ENCODE measurements at regions not wholly inside any gene's neighbourhood (a gene's known extent, or its start where the extent isn't known, plus 50 kb on each side); places are given as distances from the start of the nearest gene placed in this dataset.
"Not testable (repeated sequence)": the region's sequence is repeated elsewhere in the genome, so short reads cannot be mapped to it uniquely, and the experiment has no call there.

DNA sequence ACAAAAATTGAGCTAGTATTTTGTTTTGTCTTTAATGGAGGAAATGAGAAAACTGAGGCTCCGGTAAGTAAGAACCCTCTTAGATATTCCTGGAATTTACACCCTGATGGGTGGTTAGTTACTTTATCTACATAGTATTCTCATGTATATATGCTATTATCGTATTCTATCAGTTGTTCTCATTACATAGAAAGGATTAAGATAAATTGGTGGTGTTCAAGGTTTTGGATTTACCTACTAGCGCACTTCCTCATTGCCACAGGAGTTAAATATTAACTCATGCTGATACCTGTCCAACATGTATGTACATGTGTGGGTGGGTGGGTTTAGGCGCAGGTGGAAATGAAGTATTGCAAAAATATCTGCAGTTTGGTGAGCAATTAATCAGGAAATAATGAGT is 61.1 kb upstream of the IFNE start:
- H3K4ac ChIP-seq (ENCODE audit: low read depth, low read length) = no peak overlapping the region
- H3K23me2 ChIP-seq (ENCODE audit: insufficient read length, low read depth, low read length, poor library complexity, severe bottlenecking) = no peaks in the 10 kb centered on the region
- no peak overlapping the region for H4K8ac ChIP-seq (replicated peaks; ENCODE audit: insufficient read length, low read depth, low read length)
- no CpG with 5 or more reads among the region's 4 CpGs for WGBS (ENCODE audit: extremely low coverage, insufficient read length, low lambda C conversion rate)
- no peak overlapping the region for H4K5ac ChIP-seq (ENCODE audit: insufficient read length, low read depth, low read length)
- Mint-ChIP-seq H3K4me3 (no peak overlapping the region), H3K36me3 (ENCODE audit: insufficient read depth in 1 of 3, low read depth in 3 of 3) (peaks cover 12 to 16% (median 12%) of the 10 kb centered on the region in 3 experiments), H3K9me3 (peaks cover 8 to 15% of the 10 kb centered on the region in 2 experiments), H3K27ac (peak overlapping the region; percentile 78 to 90 (median 90); a peak in 5 of 7 replicates), H3K27me3 (ENCODE audit: low read depth) (no peaks in the 10 kb centered on the region), H3K4me1 (peaks cover 9 to 13% of the 10 kb centered on the region in 2 experiments)
- H2BK12ac ChIP-seq (ENCODE audit: insufficient read length, low read depth, low read length) = no peak overlapping the region
- H3K23ac ChIP-seq (ENCODE audit: insufficient read length, low read depth, low read length) = no peak overlapping the region
- H3K4me1 ChIP-seq (ENCODE audit: insufficient read depth, low read length) = peaks cover 2% of the 10 kb centered on the region; the same call in 1 of the 2 replicates
- H2AFZ ChIP-seq (ENCODE audit: low read length) = no peak overlapping the region
- no peak overlapping the region for H3K4me2 ChIP-seq (ENCODE audit: insufficient read depth, insufficient read length, low read length)
- H3T11ph ChIP-seq (ENCODE audit: low read length) = no peak overlapping the region
- H3K27me3 ChIP-seq (ENCODE audit: insufficient read depth, low read length) = no peaks in the 10 kb centered on the region
- no peak overlapping the region for H2AK5ac ChIP-seq (ENCODE audit: insufficient read length, low read length)
- TF ChIP-seq, protein P1, sequence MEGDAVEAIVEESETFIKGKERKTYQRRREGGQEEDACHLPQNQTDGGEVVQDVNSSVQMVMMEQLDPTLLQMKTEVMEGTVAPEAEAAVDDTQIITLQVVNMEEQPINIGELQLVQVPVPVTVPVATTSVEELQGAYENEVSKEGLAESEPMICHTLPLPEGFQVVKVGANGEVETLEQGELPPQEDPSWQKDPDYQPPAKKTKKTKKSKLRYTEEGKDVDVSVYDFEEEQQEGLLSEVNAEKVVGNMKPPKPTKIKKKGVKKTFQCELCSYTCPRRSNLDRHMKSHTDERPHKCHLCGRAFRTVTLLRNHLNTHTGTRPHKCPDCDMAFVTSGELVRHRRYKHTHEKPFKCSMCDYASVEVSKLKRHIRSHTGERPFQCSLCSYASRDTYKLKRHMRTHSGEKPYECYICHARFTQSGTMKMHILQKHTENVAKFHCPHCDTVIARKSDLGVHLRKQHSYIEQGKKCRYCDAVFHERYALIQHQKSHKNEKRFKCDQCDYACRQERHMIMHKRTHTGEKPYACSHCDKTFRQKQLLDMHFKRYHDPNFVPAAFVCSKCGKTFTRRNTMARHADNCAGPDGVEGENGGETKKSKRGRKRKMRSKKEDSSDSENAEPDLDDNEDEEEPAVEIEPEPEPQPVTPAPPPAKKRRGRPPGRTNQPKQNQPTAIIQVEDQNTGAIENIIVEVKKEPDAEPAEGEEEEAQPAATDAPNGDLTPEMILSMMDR (conservative IDR thresholded peaks at IDR 0.05) = no peak
- peak overlapping the region; percentile 66 for H3K27ac ChIP-seq (ENCODE audit: insufficient read length, low read depth, low read length)
- H3K14ac ChIP-seq (ENCODE audit: insufficient read depth, low read length) = no peak overlapping the region
- H2BK120ac ChIP-seq (ENCODE audit: low read depth, low read length, poor library complexity, severe bottlenecking) = no peak overlapping the region
- H3K79me1 ChIP-seq (ENCODE audit: insufficient read depth, low read depth, low read length, poor library complexity, severe bottlenecking) = no peaks in the 10 kb centered on the region
- H2BK20ac ChIP-seq (ENCODE audit: low read depth, low read length, poor library complexity, severe bottlenecking) = no peak overlapping the region
- no peak overlapping the region for H3K9ac ChIP-seq (ENCODE audit: extremely low read depth, insufficient read length, low read length)
- no peak overlapping the region for H3K18ac ChIP-seq (ENCODE audit: insufficient read length, low read depth, low read length)
- no peak overlapping the region for H2BK15ac ChIP-seq (ENCODE audit: low read depth, low read length)
- no peaks in the 10 kb centered on the region; the same call in 1 of the 2 replicates for H3K79me2 ChIP-seq (ENCODE audit: insufficient read depth, low read length)
- H2BK5ac ChIP-seq (ENCODE audit: insufficient read length, low read length) = no peak overlapping the region
- DNase-seq = no peak
- H3K9me3 ChIP-seq (ENCODE audit: control insufficient read depth, low read depth, low read length) = no peaks in the 10 kb centered on the region
- no peak overlapping the region for H3K56ac ChIP-seq (ENCODE audit: insufficient read length, low read depth, low read length)
- H4K20me1 ChIP-seq (ENCODE audit: control insufficient read depth, insufficient read depth, insufficient read length) = no peaks in the 10 kb centered on the region
- H4K91ac ChIP-seq (ENCODE audit: insufficient read length, low read depth, low read length) = no peak overlapping the region

DNA sequence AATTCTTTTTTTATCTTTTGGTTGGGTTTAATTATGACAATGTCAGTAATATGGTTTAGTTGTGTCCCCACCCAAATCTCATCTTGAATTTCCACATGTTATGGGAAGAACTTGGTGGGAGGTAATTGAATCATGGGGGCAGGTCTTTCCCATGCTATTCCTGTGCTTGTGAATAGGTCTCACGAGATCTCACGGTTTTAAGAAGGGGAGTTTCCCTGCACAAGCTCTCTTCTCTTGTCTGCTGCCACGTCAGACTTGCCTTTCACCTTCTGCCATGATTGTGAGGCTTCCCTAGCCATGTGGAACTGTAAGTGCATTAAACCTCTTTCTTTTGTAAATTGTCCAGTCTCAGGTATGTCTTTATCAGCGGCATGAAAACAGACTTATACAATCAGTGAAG is 61.7 kb upstream of the IFNE start:
- H3K79me2 ChIP-seq (ENCODE audit: insufficient read depth, low read length); H3K27ac ChIP-seq (ENCODE audit: insufficient read length, low read depth, low read length): not testable (repeated sequence)
- H3K27ac Mint-ChIP-seq = peak overlapping the region in 2 of 3 experiments; percentile 26 to 82; a peak in 3 of 7 replicates

More for the DNA sequence above, 61.7 kb upstream of the IFNE start:
- not testable (repeated sequence) for H3K4me3 Mint-ChIP-seq; H3K9me3 ChIP-seq (ENCODE audit: control insufficient read depth, low read depth, low read length); H3T11ph ChIP-seq (ENCODE audit: low read length); H2BK15ac ChIP-seq (ENCODE audit: low read depth, low read length); H2BK5ac ChIP-seq (ENCODE audit: insufficient read length, low read length); H3K4me1 ChIP-seq (ENCODE audit: insufficient read depth, low read length); H3K79me1 ChIP-seq (ENCODE audit: insufficient read depth, low read depth, low read length, poor library complexity, severe bottlenecking); H3K14ac ChIP-seq (ENCODE audit: insufficient read depth, low read length); H4K5ac ChIP-seq (ENCODE audit: insufficient read length, low read depth, low read length); H4K20me1 ChIP-seq (ENCODE audit: control insufficient read depth, insufficient read depth, insufficient read length); H3K23ac ChIP-seq (ENCODE audit: insufficient read length, low read depth, low read length); H2BK20ac ChIP-seq (ENCODE audit: low read depth, low read length, poor library complexity, severe bottlenecking); H3K4ac ChIP-seq (ENCODE audit: low read depth, low read length); H3K27me3 ChIP-seq (ENCODE audit: insufficient read depth, low read length); H3K27me3 Mint-ChIP-seq (ENCODE audit: low read depth); H2AFZ ChIP-seq (ENCODE audit: low read length); H3K9ac ChIP-seq (ENCODE audit: extremely low read depth, insufficient read length, low read length); H4K91ac ChIP-seq (ENCODE audit: insufficient read length, low read depth, low read length); H2AK5ac ChIP-seq (ENCODE audit: insufficient read length, low read length); DNase-seq; H3K23me2 ChIP-seq (ENCODE audit: insufficient read length, low read depth, low read length, poor library complexity, severe bottlenecking); H3K56ac ChIP-seq (ENCODE audit: insufficient read length, low read depth, low read length); H3K4me2 ChIP-seq (ENCODE audit: insufficient read depth, insufficient read length, low read length); H4K8ac ChIP-seq (replicated peaks; ENCODE audit: insufficient read length, low read depth, low read length); H3K18ac ChIP-seq (ENCODE audit: insufficient read length, low read depth, low read length); H2BK120ac ChIP-seq (ENCODE audit: low read depth, low read length, poor library complexity, severe bottlenecking); H2BK12ac ChIP-seq (ENCODE audit: insufficient read length, low read depth, low read length)
- Mint-ChIP-seq H3K4me1 (peaks cover 9 to 16% of the 10 kb centered on the region in 2 experiments), H3K36me3 (ENCODE audit: insufficient read depth in 1 of 3, low read depth in 3 of 3) (peaks cover 12 to 16% (median 12%) of the 10 kb centered on the region in 3 experiments), H3K9me3 (peaks cover 8 to 15% of the 10 kb centered on the region in 2 experiments)
- no CpG with 5 or more reads among the region's 4 CpGs for WGBS (ENCODE audit: extremely low coverage, insufficient read length, low lambda C conversion rate)

Data from H9 (cell line).